Hepatocyte (in vitro differentiated cells): ENCODE measurements at regions not wholly inside any gene's neighbourhood (a gene's known extent, or its start where the extent isn't known, plus 50 kb on each side); places are given as distances from the start of the nearest gene placed in this dataset.

Source experiments
- CTCF ChIP-seq: fragments of 200-600 bp; sonication (generic); IDR thresholded peaks from 2 replicates; pipeline ENCODE4 v1.5.1; 2016; ENCODE audit warnings: antibody characterized with exemption, mild to moderate bottlenecking; ENCODE audit not compliant: poor library complexity
- EZH2 ChIP-seq: fragments of 200-600 bp; sonication (generic); IDR thresholded peaks from 2 replicates; pipeline ENCODE4 v1.6.1; 2016; ENCODE audit warnings: antibody characterized with exemption, mild to moderate bottlenecking, borderline replicate concordance

DNA sequence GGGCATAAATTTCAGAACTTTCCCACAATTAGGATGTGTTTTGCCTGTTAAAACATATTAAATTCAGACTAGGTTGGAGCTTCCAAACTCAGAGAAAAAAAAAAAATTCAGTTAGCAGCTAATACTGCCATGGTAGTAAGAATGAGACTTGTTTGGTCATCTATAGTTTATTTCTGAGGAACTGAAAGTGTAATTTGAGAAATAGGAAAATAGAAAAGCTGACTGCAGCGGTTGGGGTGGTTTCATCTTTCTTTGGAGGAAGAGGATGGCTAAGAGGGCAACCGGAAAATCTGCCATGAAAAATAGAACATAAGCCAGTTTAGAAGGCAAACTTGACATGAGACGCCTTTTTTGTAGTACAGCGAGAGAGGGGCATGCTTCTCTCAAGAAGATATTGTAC is 371.2 kb upstream of the ROBO2 start:
- TF ChIP-seq CTCF (no peak), EZH2 (no peak)
